GM12878 (cell line): ENCODE measurements at regions not wholly inside any gene's neighbourhood (a gene's known extent, or its start where the extent isn't known, plus 50 kb on each side); places are given as distances from the start of the nearest gene placed in this dataset.

ENCODE experiments used
- ATAC-seq: fragments of 200-7000 bp; cut with Tn5 transposase; 3 replicates; pipeline ENCODE4 v1.9.1; 2020; ENCODE audit warnings: mild to moderate bottlenecking, moderate library complexity
- BruUV-seq: library from RNA; stranded (reverse); fragments of 400-500 nt; replicated peaks from 2 replicates; lab custom pipeline; 2021; lab: Mats Ljungman, UMichigan
- CTCF ChIA-PET: fragments of 300-600 bp; sonication (Branson Sonifier 250); formaldehyde crosslinking; extraction: SDS; loops from one replicate; lab custom pipeline; 2021; ENCODE audit warnings: inconsistent platforms; lab: Yijun Ruan, JAX
- POLR2A ChIA-PET: fragments of 350-600 bp; formaldehyde crosslinking; extraction: SDS; loops from one replicate; lab custom pipeline; 2021; ENCODE audit warnings: inconsistent platforms; lab: Charles Lee
- RAD21 ChIA-PET: fragments of 300-600 bp; sonication (Branson Sonifier 250); formaldehyde crosslinking; loops from one replicate; lab custom pipeline; 2023; ENCODE audit warnings: antibody characterized with exemption; ENCODE audit not compliant: unreplicated experiment; lab: Charles Lee
- SMC1A ChIA-PET: fragments of 300-600 bp; sonication (Branson Sonifier 250); formaldehyde crosslinking; loops from one replicate; lab custom pipeline; 2023; ENCODE audit not compliant: unreplicated experiment, uncharacterized antibody; lab: Charles Lee
- DNase-seq: peaks from one replicate; pipeline ENCODE4 v3.0.0-alpha.2; 2011; ENCODE audit warnings: low read depth, low spot score
- FAIRE-seq: peaks from 3 replicates; lab custom pipeline; 2011; peaks lifted over from hg19 to GRCh38; lab: Jason Lieb, UNC
- H2AFZ ChIP-seq: 2 replicates; pipeline ENCODE4 v1.6.0; 2011; ENCODE audit warnings: low read depth, low read length, control low read depth; ENCODE audit not compliant: control insufficient read depth
- H3K27ac ChIP-seq: 2 replicates; pipeline ENCODE4 v1.5.1; 2011; ENCODE audit warnings: control low read depth; ENCODE audit not compliant: control insufficient read depth, insufficient read depth
- H3K27me3 ChIP-seq, 2 experiments: replicated peaks in 1 of 2; 2 replicates each; pipeline versions ENCODE4 v1.6.0 to v1.6.1; 2011; ENCODE audit warnings: low read length in 1 of 2; ENCODE audit not compliant: control insufficient read depth in 2 of 2, insufficient read depth in 2 of 2
- H3K36me3 ChIP-seq, 2 experiments: 2 replicates each; pipeline ENCODE4 v1.5.1; 2011; ENCODE audit warnings: low read length in 1 of 2; ENCODE audit not compliant: control insufficient read depth in 2 of 2, insufficient read depth in 2 of 2
- H3K4me1 ChIP-seq: 2 replicates; pipeline ENCODE4 v1.6.1; 2011; ENCODE audit warnings: mild to moderate bottlenecking, low read length, moderate library complexity, mixed read lengths; ENCODE audit not compliant: control insufficient read depth, insufficient read depth
- H3K4me2 ChIP-seq: 2 replicates; pipeline ENCODE4 v1.6.0; 2011; ENCODE audit warnings: control low read depth; ENCODE audit not compliant: control insufficient read depth, insufficient read depth
- H3K4me3 ChIP-seq: fragments of 200-600 bp; sonication (generic); 2 replicates; pipeline ENCODE4 v1.5.1; 2016
- H3K79me2 ChIP-seq: 2 replicates; pipeline ENCODE4 v1.6.0; 2011; ENCODE audit warnings: low read length; ENCODE audit not compliant: control insufficient read depth, insufficient read depth
- H3K9ac ChIP-seq: 2 replicates; pipeline ENCODE4 v1.8.0; 2011; ENCODE audit warnings: low read length, control low read depth, mixed read lengths; ENCODE audit not compliant: control insufficient read depth, insufficient read depth
- H3K9me3 ChIP-seq: replicated peaks from 3 replicates; pipeline ENCODE4 v1.5.1; 2011; ENCODE audit warnings: mild to moderate bottlenecking, low read length; ENCODE audit not compliant: control insufficient read depth, insufficient read depth
- H4K20me1 ChIP-seq: 2 replicates; pipeline ENCODE4 v1.6.0; 2011; ENCODE audit not compliant: control insufficient read depth, insufficient read depth
- EP300 ChIP-seq, 2 experiments: fragments of 150-350 bp in 1 of 2; IDR thresholded peaks; 2 replicates each; pipeline ENCODE4 v1.6.1; 2011 to 2012; ENCODE audit warnings: low read depth in 2 of 2, low read length in 2 of 2, borderline replicate concordance in 1 of 2, improper control_type of control experiment in 1 of 2, inconsistent platforms in 1 of 2; ENCODE audit not compliant: control insufficient read depth in 1 of 2
- IRF4 ChIP-seq: IDR thresholded peaks from 2 replicates; pipeline ENCODE4 v1.6.1; 2011; ENCODE audit warnings: low read depth, low read length
- SREBF1 ChIP-seq: IDR thresholded peaks from 2 replicates; pipeline ENCODE4 v1.6.1; 2012; ENCODE audit warnings: mild to moderate bottlenecking, low read length
- STAT1 ChIP-seq: fragments of 450-650 bp; conservative IDR thresholded peaks from 2 replicates; pipeline ENCODE4 v1.6.1; 2014; ENCODE audit warnings: antibody characterized with exemption, mild to moderate bottlenecking
- ZNF207 ChIP-seq: fragments of 450-650 bp; IDR thresholded peaks from 2 replicates; pipeline ENCODE4 v1.6.1; 2014; ENCODE audit warnings: antibody characterized with exemption, mild to moderate bottlenecking, borderline replicate concordance
- WGBS: methylation state at CpG from one replicate; pipeline ENCODE4 v1.1.6; 2016; ENCODE audit warnings: low lambda C conversion rate; ENCODE audit not compliant: insufficient replicate concordance, insufficient coverage; ENCODE audit errors: missing lambda C conversion rate; 5-methylcytosine and 5-hydroxymethylcytosine counted together
- in situ Hi-C: fragments of 300-500 bp; cut with MboI; formaldehyde crosslinking; loops from 9 replicates; pipeline ENCODE4 v1.14.3; 2018; ENCODE audit warnings: mixed read lengths
- intact Hi-C: fragments of 100-400 bp; cut with micrococcal nuclease; formaldehyde crosslinking; loops from one replicate; pipeline ENCODE4 v1.14.2; 2022; ENCODE audit not compliant: unreplicated experiment
- TF ChIP-seq, protein P1 (sequence below): fragments of 450-650 bp; formaldehyde crosslinking; IDR thresholded peaks from 2 replicates; pipeline ENCODE4 v1.5.0; 2022; ENCODE audit warnings: mild to moderate bottlenecking, missing genetic modification characterization
- TF ChIP-seq, protein P2 (sequence below): fragments of 450-650 bp; IDR thresholded peaks from 2 replicates; pipeline ENCODE4 v1.6.1; 2016; ENCODE audit warnings: mild to moderate bottlenecking, moderate library complexity, borderline replicate concordance

DNA sequence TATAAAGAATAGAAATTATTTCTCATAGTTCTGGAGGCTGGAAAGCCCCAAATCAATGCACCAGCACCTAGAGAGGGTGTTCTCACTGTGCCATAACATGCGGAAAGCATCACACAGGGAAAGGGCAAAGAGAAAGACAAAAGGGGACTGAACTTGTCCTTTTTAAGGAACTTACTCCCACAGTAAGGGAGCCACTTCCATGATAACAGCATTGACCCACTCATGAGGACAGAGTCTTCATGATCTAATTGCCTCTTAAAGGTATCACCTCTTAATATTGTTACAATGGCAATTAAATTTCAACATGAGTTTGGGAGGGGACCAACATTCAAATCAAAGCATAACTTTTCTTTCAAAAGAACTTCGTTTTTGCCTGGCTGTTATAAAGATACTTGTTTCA lies 582.2 kb upstream of the ARID1B start (continued):
- TF ChIP-seq, protein P1, sequence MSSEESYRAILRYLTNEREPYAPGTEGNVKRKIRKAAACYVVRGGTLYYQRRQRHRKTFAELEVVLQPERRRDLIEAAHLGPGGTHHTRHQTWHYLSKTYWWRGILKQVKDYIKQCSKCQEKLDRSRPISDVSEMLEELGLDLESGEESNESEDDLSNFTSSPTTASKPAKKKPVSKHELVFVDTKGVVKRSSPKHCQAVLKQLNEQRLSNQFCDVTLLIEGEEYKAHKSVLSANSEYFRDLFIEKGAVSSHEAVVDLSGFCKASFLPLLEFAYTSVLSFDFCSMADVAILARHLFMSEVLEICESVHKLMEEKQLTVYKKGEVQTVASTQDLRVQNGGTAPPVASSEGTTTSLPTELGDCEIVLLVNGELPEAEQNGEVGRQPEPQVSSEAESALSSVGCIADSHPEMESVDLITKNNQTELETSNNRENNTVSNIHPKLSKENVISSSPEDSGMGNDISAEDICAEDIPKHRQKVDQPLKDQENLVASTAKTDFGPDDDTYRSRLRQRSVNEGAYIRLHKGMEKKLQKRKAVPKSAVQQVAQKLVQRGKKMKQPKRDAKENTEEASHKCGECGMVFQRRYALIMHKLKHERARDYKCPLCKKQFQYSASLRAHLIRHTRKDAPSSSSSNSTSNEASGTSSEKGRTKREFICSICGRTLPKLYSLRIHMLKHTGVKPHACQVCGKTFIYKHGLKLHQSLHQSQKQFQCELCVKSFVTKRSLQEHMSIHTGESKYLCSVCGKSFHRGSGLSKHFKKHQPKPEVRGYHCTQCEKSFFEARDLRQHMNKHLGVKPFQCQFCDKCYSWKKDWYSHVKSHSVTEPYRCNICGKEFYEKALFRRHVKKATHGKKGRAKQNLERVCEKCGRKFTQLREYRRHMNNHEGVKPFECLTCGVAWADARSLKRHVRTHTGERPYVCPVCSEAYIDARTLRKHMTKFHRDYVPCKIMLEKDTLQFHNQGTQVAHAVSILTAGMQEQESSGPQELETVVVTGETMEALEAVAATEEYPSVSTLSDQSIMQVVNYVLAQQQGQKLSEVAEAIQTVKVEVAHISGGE (CRISPR knock-in tag): no peak
- TF ChIP-seq ZNF207: no peak

DNA sequence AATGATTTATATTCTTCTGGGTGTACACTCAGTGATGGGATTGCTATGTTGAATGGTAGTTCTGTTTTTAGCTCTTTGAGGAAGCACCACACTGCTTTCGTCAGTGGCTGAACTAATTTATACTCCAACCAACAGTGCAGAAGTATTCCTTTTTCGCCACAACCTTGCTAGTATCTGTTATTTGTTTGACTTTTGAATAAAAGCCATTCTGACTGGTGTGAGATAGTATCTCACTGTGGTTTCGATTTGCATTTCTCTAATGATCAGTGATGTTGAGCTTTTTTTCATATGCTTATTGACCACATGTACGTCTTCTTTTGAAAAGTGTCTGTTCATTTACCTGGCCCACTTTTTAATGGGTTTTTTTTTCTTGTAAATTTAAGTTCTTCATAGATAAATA lies 583.8 kb upstream of the ARID1B start:
- no peak overlapping the region for H2AFZ ChIP-seq
- ATAC-seq (no peak), DNase-seq (no peak), FAIRE-seq (no peak)
- H3K9me3 ChIP-seq: no peaks in the 10 kb centered on the region
- BruUV-seq: no TSS peak
- in situ Hi-C loops (no loop called here), intact Hi-C loops (no loop called here)
- no peaks in the 10 kb centered on the region for H3K4me1 ChIP-seq
- no peak overlapping the region for H3K27ac ChIP-seq
- no peak overlapping the region for H3K4me3 ChIP-seq
- H3K27me3 ChIP-seq: no peaks in the 10 kb centered on the region
- ChIA-PET RAD21 (no interaction called here), POLR2A (no interaction called here), SMC1A (interaction anchor here (0.7 kb wide), 1 partner anchor 1307 kb away, joined by 3 read pairs; no protein-coding TSS in a partner anchor), CTCF (interaction anchor here (1.1 kb wide), 1 partner anchor 14 kb away, joined by 3 read pairs; no protein-coding TSS in a partner anchor)
- no peaks in the 10 kb centered on the region for H4K20me1 ChIP-seq
- no peaks in the 10 kb centered on the region for H3K36me3 ChIP-seq
- no peaks in the 10 kb centered on the region for H3K79me2 ChIP-seq
- no peak overlapping the region for H3K4me2 ChIP-seq
- no peak overlapping the region for H3K9ac ChIP-seq
- 25% methylated on average over 4 of the region's 4 CpGs for WGBS
- TF ChIP-seq, protein P2, sequence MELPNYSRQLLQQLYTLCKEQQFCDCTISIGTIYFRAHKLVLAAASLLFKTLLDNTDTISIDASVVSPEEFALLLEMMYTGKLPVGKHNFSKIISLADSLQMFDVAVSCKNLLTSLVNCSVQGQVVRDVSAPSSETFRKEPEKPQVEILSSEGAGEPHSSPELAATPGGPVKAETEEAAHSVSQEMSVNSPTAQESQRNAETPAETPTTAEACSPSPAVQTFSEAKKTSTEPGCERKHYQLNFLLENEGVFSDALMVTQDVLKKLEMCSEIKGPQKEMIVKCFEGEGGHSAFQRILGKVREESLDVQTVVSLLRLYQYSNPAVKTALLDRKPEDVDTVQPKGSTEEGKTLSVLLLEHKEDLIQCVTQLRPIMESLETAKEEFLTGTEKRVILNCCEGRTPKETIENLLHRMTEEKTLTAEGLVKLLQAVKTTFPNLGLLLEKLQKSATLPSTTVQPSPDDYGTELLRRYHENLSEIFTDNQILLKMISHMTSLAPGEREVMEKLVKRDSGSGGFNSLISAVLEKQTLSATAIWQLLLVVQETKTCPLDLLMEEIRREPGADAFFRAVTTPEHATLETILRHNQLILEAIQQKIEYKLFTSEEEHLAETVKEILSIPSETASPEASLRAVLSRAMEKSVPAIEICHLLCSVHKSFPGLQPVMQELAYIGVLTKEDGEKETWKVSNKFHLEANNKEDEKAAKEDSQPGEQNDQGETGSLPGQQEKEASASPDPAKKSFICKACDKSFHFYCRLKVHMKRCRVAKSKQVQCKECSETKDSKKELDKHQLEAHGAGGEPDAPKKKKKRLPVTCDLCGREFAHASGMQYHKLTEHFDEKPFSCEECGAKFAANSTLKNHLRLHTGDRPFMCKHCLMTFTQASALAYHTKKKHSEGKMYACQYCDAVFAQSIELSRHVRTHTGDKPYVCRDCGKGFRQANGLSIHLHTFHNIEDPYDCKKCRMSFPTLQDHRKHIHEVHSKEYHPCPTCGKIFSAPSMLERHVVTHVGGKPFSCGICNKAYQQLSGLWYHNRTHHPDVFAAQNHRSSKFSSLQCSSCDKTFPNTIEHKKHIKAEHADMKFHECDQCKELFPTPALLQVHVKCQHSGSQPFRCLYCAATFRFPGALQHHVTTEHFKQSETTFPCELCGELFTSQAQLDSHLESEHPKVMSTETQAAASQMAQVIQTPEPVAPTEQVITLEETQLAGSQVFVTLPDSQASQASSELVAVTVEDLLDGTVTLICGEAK: no peak
- TF ChIP-seq SREBF1 (no peak), IRF4 (no peak), EP300 (IDR thresholded peaks at IDR 0.05; ENCODE audit: borderline replicate concordance in 1 of 2, control insufficient read depth in 1 of 2, low read depth in 2 of 2, low read length in 2 of 2) (no peak), STAT1 (no peak)
- TF ChIP-seq, protein P1 (CRISPR knock-in tag): no peak
